HEK293 (cell line): ENCODE measurements at regions not wholly inside any gene's neighbourhood (a gene's known extent, or its start where the extent isn't known, plus 50 kb on each side); places are given as distances from the start of the nearest gene placed in this dataset.

Experiments
- CTCF ChIP-seq: fragments of 450-650 bp; formaldehyde crosslinking; IDR thresholded peaks from 2 replicates; pipeline ENCODE4 v1.5.1; 2016; ENCODE audit warnings: missing biosample characterization, missing genetic modification characterization
- OSR2 ChIP-seq: fragments of 450-650 bp; formaldehyde crosslinking; IDR thresholded peaks from 2 replicates; pipeline ENCODE4 v1.5.1; 2016; ENCODE audit warnings: missing biosample characterization, missing genetic modification characterization
- PBX3 ChIP-seq: sonication (generic); formaldehyde crosslinking; IDR thresholded peaks from 2 replicates; pipeline ENCODE4 v1.8.1; 2022; ENCODE audit warnings: mild to moderate bottlenecking, moderate library complexity, missing genetic modification reagents
- SP2 ChIP-seq: fragments of 450-650 bp; formaldehyde crosslinking; IDR thresholded peaks from 2 replicates; pipeline ENCODE4 v1.5.1; 2016; ENCODE audit warnings: missing biosample characterization, missing genetic modification characterization
- ZNF292 ChIP-seq: fragments of 450-650 bp; formaldehyde crosslinking; IDR thresholded peaks from 2 replicates; pipeline ENCODE4 v1.5.1; 2016; ENCODE audit warnings: low read depth, missing biosample characterization, missing genetic modification characterization, borderline replicate concordance
- ZNF544 ChIP-seq: fragments of 450-650 bp; formaldehyde crosslinking; IDR thresholded peaks from 2 replicates; pipeline ENCODE4 v1.5.0; 2017; ENCODE audit warnings: missing biosample characterization, missing genetic modification characterization
- ZXDB ChIP-seq: fragments of 450-650 bp; formaldehyde crosslinking; IDR thresholded peaks from 2 replicates; pipeline ENCODE4 v1.5.1; 2016; ENCODE audit warnings: missing biosample characterization, missing genetic modification characterization

- TF ChIP-seq PBX3 (CRISPR knock-in tag) (no peak), CTCF (tag by site-specific recombination) (no peak), OSR2 (tag by site-specific recombination) (no peak), SP2 (tag by site-specific recombination) (no peak), ZNF292 (tag by site-specific recombination) (no peak), ZXDB (tag by site-specific recombination) (no peak), ZNF544 (tag by site-specific recombination) (no peak)
Observed at GRCh38 chr1:81129776-81130175, 671.0 kb upstream of the ADGRL2 start.
